Muscle layer of colon (tissue), 2 donors: ENCODE measurements at regions not wholly inside any gene's neighbourhood (a gene's known extent, or its start where the extent isn't known, plus 50 kb on each side); places are given as distances from the start of the nearest gene placed in this dataset.
"Not testable (repeated sequence)": the region's sequence is repeated elsewhere in the genome, so short reads cannot be mapped to it uniquely, and the experiment has no call there.

Source experiments
- H3K27ac ChIP-seq: one replicate; pipeline ENCODE4 v1.7.0; 2013; ENCODE audit warnings: low read depth, mild to moderate bottlenecking, low read length, moderate library complexity
- H3K27me3 ChIP-seq, 2 donors: one replicate each; pipeline ENCODE4 v1.7.0; 2013; ENCODE audit warnings: low read length in 2 of 2, mild to moderate bottlenecking in 2 of 2; ENCODE audit not compliant: insufficient read depth in 2 of 2, control insufficient read depth in 1 of 2
- H3K36me3 ChIP-seq: one replicate; pipeline ENCODE4 v1.7.0; 2013; ENCODE audit warnings: mild to moderate bottlenecking, low read length; ENCODE audit not compliant: insufficient read depth
- H3K4me1 ChIP-seq: one replicate; pipeline ENCODE4 v1.7.0; 2013; ENCODE audit warnings: mild to moderate bottlenecking, low read length; ENCODE audit not compliant: insufficient read depth
- H3K4me3 ChIP-seq, 2 donors: one replicate each; pipeline ENCODE4 v1.7.0; 2013; ENCODE audit warnings: low read length in 2 of 2, low read depth in 1 of 2, mild to moderate bottlenecking in 1 of 2, moderate library complexity in 1 of 2
- H3K9ac ChIP-seq: one replicate; pipeline ENCODE4 v1.7.0; 2013; ENCODE audit warnings: low read length
- H3K9me3 ChIP-seq: one replicate; pipeline ENCODE4 v1.7.0; 2013; ENCODE audit warnings: mild to moderate bottlenecking, low read length
- donor health status: abdominal sarcoma.
- donor health status: Adenocarcinoma of cecum.

- Histone ChIP-seq H3K27ac (no peak overlapping the region), H3K9me3 (no peaks in the 10 kb centered on the region), H3K4me1 (peaks cover 12% of the 10 kb centered on the region), H3K27me3 (no peaks in the 10 kb centered on the region), H3K4me3 (no peak overlapping the region), H3K36me3 (no peaks in the 10 kb centered on the region), H3K9ac (no peak overlapping the region)
These were observed 121.8 kb upstream of the TNFSF4 start for GRCh38 chr1:173328961-173329360.

DNA sequence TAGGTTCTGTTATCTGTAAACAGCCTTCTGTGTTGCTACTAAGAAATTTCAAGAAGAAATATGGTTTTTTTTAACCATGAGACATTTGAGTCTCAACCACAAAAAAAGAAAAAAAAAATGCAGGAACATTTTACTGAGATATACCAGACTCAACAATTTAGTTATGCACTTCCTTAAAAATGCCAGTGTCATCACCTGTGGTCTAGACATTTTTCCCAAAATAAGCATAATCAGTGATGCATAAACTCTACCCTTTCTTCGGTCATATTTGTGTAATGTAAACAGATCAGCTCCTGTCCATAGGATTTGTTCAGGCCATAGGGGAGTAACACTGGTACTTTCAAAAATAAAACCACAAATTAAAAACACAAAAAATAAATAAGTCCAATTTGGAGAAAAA, 122.6 kb upstream of the TNFSF4 start:
- no peaks in the 10 kb centered on the region for H3K27me3 ChIP-seq
- no peak overlapping the region for H3K4me3 ChIP-seq
- no peaks in the 10 kb centered on the region for H3K9me3 ChIP-seq
- peaks cover 12% of the 10 kb centered on the region for H3K4me1 ChIP-seq
- H3K9ac ChIP-seq: no peak overlapping the region
- no peak overlapping the region for H3K27ac ChIP-seq
- no peaks in the 10 kb centered on the region for H3K36me3 ChIP-seq

GRCh38 chr1:173330149-173330951, 123.2 kb upstream of the TNFSF4 start:
- Histone ChIP-seq H3K9ac (no peak overlapping the region), H3K4me1 (peaks cover 12% of the 10 kb centered on the region), H3K4me3 (no peak overlapping the region), H3K36me3 (no peaks in the 10 kb centered on the region), H3K9me3 (no peaks in the 10 kb centered on the region), H3K27me3 (no peaks in the 10 kb centered on the region), H3K27ac (no peak overlapping the region)

GRCh38 chr1:173330952-173331548, 123.9 kb upstream of the TNFSF4 start:
- not testable (repeated sequence) for H3K36me3 ChIP-seq, H3K27ac ChIP-seq, H3K4me3 ChIP-seq, H3K27me3 ChIP-seq, H3K9me3 ChIP-seq, H3K9ac ChIP-seq
- peaks cover 12% of the 10 kb centered on the region for H3K4me1 ChIP-seq

DNA sequence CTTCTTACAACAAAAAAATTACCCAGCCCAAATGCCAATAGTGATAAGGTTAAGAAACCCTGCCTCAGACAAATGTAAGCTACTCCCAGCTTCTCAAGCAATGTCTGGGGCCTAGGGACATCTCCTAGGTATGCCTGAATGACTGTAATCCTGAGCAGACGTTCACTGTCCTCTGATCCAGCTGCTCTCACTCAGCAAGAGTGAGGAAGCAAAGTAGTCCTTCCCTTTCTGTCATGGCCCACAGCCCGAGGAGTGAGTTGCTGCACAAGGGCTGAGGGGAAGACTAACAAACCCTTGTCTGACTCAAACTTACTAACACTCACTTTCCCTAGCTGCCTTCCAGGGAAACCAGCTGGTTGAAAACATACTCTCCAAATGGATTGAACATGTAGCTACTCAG, 124.9 kb upstream of the TNFSF4 start:
- Histone ChIP-seq H3K36me3 (no peaks in the 10 kb centered on the region), H3K27me3 (no peaks in the 10 kb centered on the region), H3K4me3 (no peak overlapping the region), H3K9ac (no peak overlapping the region), H3K4me1 (peaks cover 12% of the 10 kb centered on the region), H3K27ac (no peak overlapping the region), H3K9me3 (no peaks in the 10 kb centered on the region)

DNA sequence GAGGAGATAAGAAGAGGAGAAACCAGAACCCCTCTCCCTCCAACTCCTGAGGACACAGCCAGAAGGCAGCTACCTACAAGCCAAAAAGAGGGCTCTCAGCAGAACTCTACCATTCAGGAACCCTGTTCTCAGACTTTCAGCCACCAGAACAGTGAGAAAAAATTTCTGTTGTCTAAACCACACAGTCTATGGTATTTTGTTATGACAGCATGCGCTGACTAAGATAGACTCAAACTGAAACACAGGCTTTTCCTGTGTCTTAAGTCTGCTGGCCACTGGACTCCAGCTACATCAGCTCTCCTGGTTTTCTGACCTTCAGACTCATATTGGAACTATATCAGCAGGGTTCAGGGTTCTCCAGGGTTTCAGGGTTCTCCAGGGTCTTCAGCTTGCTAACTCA, 126.5 kb upstream of the TNFSF4 start:
- Histone ChIP-seq H3K27ac (no peak overlapping the region), H3K9ac (no peak overlapping the region), H3K36me3 (no peaks in the 10 kb centered on the region), H3K27me3 (no peaks in the 10 kb centered on the region), H3K4me3 (no peak overlapping the region), H3K9me3 (no peaks in the 10 kb centered on the region), H3K4me1 (peaks cover 12% of the 10 kb centered on the region)

- H3K4me1 ChIP-seq: no peaks in the 10 kb centered on the region
- no peak overlapping the region for H3K4me3 ChIP-seq
- no peaks in the 10 kb centered on the region for H3K27me3 ChIP-seq
- H3K27ac ChIP-seq: no peak overlapping the region
- no peaks in the 10 kb centered on the region for H3K9me3 ChIP-seq
- H3K9ac ChIP-seq: no peak overlapping the region
- no peaks in the 10 kb centered on the region for H3K36me3 ChIP-seq
These were observed 130.0 kb upstream of the TNFSF4 start for GRCh38 chr1:173337126-173337525.

- H3K36me3 ChIP-seq: no peaks in the 10 kb centered on the region
- no peaks in the 10 kb centered on the region for H3K27me3 ChIP-seq
- H3K27ac ChIP-seq: no peak overlapping the region
- H3K9me3 ChIP-seq: no peaks in the 10 kb centered on the region
- H3K4me3 ChIP-seq: no peak overlapping the region
- H3K4me1 ChIP-seq: no peaks in the 10 kb centered on the region
- no peak overlapping the region for H3K9ac ChIP-seq
These were observed 134.2 kb upstream of the TNFSF4 start for GRCh38 chr1:173341307-173341706.

DNA sequence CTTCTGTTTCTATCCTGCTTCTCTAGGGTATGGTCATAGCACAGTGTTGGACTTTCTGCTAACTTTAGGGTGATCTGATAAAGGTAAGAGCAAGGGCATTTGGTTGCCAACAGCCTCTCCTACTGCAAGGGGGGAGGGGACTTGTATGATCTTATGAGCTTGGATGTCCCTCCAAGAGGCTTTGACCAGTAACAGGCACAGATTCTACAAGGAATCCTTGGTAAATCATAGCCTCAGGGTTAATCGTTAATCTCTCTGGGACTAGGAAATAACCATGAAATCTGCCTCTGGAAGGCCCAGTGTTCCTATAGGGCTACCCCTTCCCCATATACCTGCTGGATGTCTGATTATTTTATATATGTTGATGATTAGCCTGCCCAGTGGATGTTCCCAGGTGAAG, 134.8 kb upstream of the TNFSF4 start:
- Histone ChIP-seq H3K27me3 (no peaks in the 10 kb centered on the region), H3K9ac (no peak overlapping the region), H3K9me3 (no peaks in the 10 kb centered on the region), H3K36me3 (no peaks in the 10 kb centered on the region), H3K4me1 (no peaks in the 10 kb centered on the region), H3K27ac (no peak overlapping the region), H3K4me3 (no peak overlapping the region)

DNA sequence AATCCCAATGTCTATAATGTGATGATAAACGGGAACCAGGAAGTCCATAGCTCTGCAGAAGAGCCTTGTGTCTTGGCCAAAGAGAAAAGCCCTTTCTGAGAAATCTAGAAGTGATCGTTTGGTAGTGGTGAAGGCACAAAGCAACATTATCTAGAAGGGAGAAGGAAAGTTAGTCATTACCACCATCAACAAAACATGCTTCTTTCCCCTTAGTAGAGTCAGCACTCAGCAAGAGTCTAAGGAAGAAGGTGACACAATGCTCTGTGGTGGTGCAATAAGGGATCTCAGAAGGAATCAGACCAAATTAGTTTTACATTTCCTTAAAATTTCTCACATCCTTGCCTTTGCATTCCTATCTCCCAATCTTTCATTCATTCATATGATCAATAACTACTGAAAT, 134.4 kb upstream of the PRDX6 start:
- Histone ChIP-seq H3K9ac (no peak overlapping the region), H3K9me3 (no peaks in the 10 kb centered on the region), H3K4me1 (no peaks in the 10 kb centered on the region), H3K27ac (no peak overlapping the region), H3K27me3 (no peaks in the 10 kb centered on the region), H3K36me3 (no peaks in the 10 kb centered on the region), H3K4me3 (no peak overlapping the region)

GRCh38 chr1:173344034-173344743, 132.9 kb upstream of the PRDX6 start:
- Histone ChIP-seq H3K36me3 (no peaks in the 10 kb centered on the region), H3K9ac (no peak overlapping the region), H3K9me3 (no peaks in the 10 kb centered on the region), H3K4me3 (no peak overlapping the region), H3K27ac (no peak overlapping the region), H3K27me3 (no peaks in the 10 kb centered on the region), H3K4me1 (no peaks in the 10 kb centered on the region)
